ENCODE measurements at regions not wholly inside any gene's neighbourhood (a gene's known extent, or its start where the extent isn't known, plus 50 kb on each side); places are given as distances from the start of the nearest gene placed in this dataset.
A peak's percentile ranks its signal among the peaks of the same experiment; 100 is the strongest.

DNA sequence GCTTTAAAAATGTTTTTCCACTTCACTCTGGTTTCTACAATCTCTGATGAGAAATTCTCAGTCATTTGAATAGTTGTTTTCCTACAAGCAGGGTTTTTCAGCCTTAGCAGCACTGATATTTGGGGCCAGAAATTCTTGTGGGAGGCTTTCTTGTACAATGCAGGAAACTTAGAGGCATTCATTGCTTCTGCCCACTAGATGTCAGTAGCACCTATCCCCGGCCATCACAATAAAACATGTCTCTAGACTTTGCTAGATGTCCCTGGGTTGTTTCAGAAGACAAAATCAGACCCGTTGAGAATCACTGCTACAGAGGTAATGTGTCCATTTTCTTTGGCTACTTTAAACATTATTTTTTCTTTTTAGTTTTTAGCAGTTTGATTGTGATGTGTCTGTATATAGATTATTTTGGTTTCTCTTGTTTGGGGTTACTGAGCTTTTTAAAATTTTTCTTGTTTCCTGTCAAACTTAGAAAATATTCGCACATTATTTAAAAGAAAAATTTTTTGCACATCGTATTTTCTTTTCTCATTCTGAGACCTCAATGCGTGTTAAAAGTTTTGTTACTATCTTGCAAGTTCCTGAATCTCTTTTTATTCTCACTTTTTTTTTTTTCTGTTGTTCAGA, 60.8 kb upstream of the CCDC179 start:
- ATAC-seq: peak; percentile 92 to 100 (median 96)
- H3K9me3 ChIP-seq: no peaks in the 10 kb centered on the region
- intact Hi-C loops (cut with DNase I): no loop called here
- H3K27ac ChIP-seq: no peak overlapping the region
- H3K4me3 ChIP-seq: no peak overlapping the region
- H3K27me3 ChIP-seq: no peaks in the 10 kb centered on the region
- H3K36me3 ChIP-seq: no peaks in the 10 kb centered on the region
- peak; percentile 51 to 79 (median 74) for TF ChIP-seq CTCF (IDR thresholded peaks at IDR 0.05)
- TF ChIP-seq POLR2A (IDR thresholded peaks at IDR 0.05): no peak
- DNase-seq: no peak
- H3K4me1 ChIP-seq: no peaks in the 10 kb centered on the region
- 41% methylated on average over 5 of the region's 5 CpGs for WGBS (ENCODE audit: insufficient coverage, low coverage, low lambda C conversion rate, missing lambda C conversion rate)

GRCh38 chr11:22922672-22923071, 62.4 kb upstream of the CCDC179 start:
- 60% methylated on average over 1 of the region's 1 CpG for WGBS (ENCODE audit: insufficient coverage, low coverage, low lambda C conversion rate, missing lambda C conversion rate)
- H3K4me3 ChIP-seq: no peak overlapping the region
- no peaks in the 10 kb centered on the region for H3K27me3 ChIP-seq
- intact Hi-C loops (cut with DNase I): no loop called here
- ATAC-seq (peak in 2 of 4 donors; percentile 20 to 65), DNase-seq (no peak)
- H3K27ac ChIP-seq: no peak overlapping the region
- no peaks in the 10 kb centered on the region for H3K9me3 ChIP-seq
- TF ChIP-seq POLR2A (IDR thresholded peaks at IDR 0.05): no peak
- TF ChIP-seq CTCF (IDR thresholded peaks at IDR 0.05): no peak
- no peaks in the 10 kb centered on the region for H3K4me1 ChIP-seq
- H3K36me3 ChIP-seq: no peaks in the 10 kb centered on the region

DNA sequence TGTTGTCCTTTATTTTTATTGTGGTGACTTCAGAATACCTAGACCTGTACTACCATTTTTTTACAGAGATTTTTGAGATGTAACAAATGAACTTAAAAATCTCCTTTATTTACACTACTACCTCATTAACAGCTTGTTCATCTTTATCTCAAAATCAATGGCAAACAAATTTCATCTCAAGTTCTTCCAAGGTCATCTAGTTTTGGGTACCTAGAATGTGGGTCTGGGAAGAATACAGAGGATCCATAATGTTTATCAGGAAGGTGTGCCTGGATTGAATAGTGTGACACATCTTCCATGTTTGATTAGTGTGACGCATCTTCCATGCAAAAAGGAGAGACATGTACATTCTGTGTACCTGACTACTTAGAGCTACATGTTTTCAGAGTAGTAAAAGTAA, 63.3 kb upstream of the CCDC179 start:
- TF ChIP-seq CTCF (IDR thresholded peaks at IDR 0.05): no peak
- no peak for TF ChIP-seq POLR2A (IDR thresholded peaks at IDR 0.05)
- WGBS (ENCODE audit: insufficient coverage, low coverage, low lambda C conversion rate, missing lambda C conversion rate): 86% methylated on average over 1 of the region's 1 CpG
- ATAC-seq: no peak

DNA sequence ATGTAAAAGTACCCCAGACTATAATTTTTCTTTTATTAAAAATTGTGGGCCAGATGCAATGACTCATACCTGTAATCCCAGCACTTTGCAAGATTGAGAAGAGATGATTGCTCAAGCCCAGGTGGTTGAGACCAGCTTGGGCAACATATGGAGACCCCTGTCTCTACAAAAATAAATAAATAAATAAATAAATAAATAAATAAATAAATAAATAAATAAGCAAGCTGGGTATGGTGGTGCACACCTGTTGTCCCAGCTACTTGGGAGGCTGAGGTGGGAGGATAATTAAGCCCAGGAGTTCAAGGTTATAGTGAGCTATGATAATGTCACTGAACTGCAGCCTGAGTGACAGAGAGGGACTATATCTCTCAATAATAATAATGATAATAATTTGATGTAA, 66.1 kb upstream of the CCDC179 start:
- no peak for ATAC-seq
- intact Hi-C loops (cut with DNase I): no loop called here
- H3K9me3 ChIP-seq: no peaks in the 10 kb centered on the region
- H3K36me3 ChIP-seq: no peaks in the 10 kb centered on the region
- no peaks in the 10 kb centered on the region for H3K4me1 ChIP-seq
- TF ChIP-seq POLR2A (IDR thresholded peaks at IDR 0.05) (no peak), CTCF (IDR thresholded peaks at IDR 0.05) (no peak)
- H3K4me3 ChIP-seq: no peak overlapping the region
- no peaks in the 10 kb centered on the region for H3K27me3 ChIP-seq
- no peak overlapping the region for H3K27ac ChIP-seq
- DNase-seq: no peak

More for the DNA sequence above, 63.3 kb upstream of the CCDC179 start:
- intact Hi-C loops (cut with DNase I): no loop called here
- Histone ChIP-seq H3K27ac (no peak overlapping the region), H3K4me3 (no peak overlapping the region), H3K4me1 (no peaks in the 10 kb centered on the region), H3K9me3 (no peaks in the 10 kb centered on the region), H3K27me3 (no peaks in the 10 kb centered on the region), H3K36me3 (no peaks in the 10 kb centered on the region)
- no peak for DNase-seq

- Histone ChIP-seq H3K36me3 (no peaks in the 10 kb centered on the region), H3K4me1 (no peaks in the 10 kb centered on the region), H3K27me3 (no peaks in the 10 kb centered on the region), H3K27ac (no peak overlapping the region), H3K9me3 (no peaks in the 10 kb centered on the region), H3K4me3 (no peak overlapping the region)
- DNase-seq (no peak), ATAC-seq (peak in 3 of 4 donors; percentile 30 to 95 (median 64))
- 48% methylated on average over 2 of the region's 2 CpGs for WGBS (ENCODE audit: insufficient coverage, low coverage, low lambda C conversion rate, missing lambda C conversion rate)
- intact Hi-C loops (cut with DNase I): no loop called here
- no peak for TF ChIP-seq CTCF (IDR thresholded peaks at IDR 0.05)
- TF ChIP-seq POLR2A (IDR thresholded peaks at IDR 0.05): no peak
Measured at GRCh38 chr11:22927793-22928192, 67.5 kb upstream of the CCDC179 start.
